ENCODE measurements at regions not wholly inside any gene's neighbourhood (a gene's known extent, or its start where the extent isn't known, plus 50 kb on each side); places are given as distances from the start of the nearest gene placed in this dataset.
A peak's percentile ranks its signal among the peaks of the same experiment; 100 is the strongest.

DNA sequence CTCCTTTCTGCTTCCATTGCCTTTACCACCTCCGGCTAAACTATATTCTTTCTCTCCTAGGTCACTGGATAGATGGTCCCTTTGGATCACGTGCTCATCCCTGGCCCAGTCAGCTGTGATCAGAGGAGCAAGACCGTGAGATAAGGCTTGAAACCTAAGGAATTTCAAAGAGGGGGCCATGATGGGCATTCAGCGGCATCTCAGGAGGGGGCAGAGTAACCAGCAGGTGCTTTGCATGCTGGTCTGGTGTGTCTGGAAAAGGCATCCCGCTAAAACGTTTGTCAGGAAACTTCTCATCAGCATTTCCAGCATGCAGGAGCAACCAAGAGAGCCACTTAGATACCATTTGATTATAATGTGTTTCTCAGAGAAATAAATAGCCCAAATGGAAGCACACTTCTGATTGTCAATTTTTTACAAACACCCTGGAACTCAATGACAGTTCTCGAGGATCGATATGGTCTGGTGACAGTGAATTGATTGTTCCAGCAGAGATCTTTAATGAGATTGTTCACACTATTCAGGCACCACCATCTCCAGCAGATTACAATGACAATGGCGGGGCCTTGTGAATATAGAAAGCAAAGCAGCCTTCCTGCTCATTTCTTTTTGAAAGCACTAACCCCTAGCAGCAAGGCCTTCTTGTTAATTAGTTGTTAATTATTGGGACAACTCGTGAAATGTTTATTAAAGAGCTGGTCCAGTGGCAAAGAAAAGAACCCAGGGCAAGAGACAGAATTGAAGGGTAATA, 327.1 kb downstream of the PTTG2 start:
- TF ChIP-seq, protein P1, sequence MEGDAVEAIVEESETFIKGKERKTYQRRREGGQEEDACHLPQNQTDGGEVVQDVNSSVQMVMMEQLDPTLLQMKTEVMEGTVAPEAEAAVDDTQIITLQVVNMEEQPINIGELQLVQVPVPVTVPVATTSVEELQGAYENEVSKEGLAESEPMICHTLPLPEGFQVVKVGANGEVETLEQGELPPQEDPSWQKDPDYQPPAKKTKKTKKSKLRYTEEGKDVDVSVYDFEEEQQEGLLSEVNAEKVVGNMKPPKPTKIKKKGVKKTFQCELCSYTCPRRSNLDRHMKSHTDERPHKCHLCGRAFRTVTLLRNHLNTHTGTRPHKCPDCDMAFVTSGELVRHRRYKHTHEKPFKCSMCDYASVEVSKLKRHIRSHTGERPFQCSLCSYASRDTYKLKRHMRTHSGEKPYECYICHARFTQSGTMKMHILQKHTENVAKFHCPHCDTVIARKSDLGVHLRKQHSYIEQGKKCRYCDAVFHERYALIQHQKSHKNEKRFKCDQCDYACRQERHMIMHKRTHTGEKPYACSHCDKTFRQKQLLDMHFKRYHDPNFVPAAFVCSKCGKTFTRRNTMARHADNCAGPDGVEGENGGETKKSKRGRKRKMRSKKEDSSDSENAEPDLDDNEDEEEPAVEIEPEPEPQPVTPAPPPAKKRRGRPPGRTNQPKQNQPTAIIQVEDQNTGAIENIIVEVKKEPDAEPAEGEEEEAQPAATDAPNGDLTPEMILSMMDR (IDR thresholded peaks at IDR 0.05; ENCODE audit: poor library complexity, severe bottlenecking): no peak
- TF ChIP-seq REST (IDR thresholded peaks at IDR 0.05; ENCODE audit: borderline replicate concordance) (peak; percentile 40), RAD21 (conservative IDR thresholded peaks at IDR 0.05) (no peak), MXI1 (conservative IDR thresholded peaks at IDR 0.05; ENCODE audit: poor library complexity, severe bottlenecking) (no peak), POLR2AphosphoS5 (IDR thresholded peaks at IDR 0.05) (no peak)
